Astrocyte (in vitro differentiated cells and primary cell): ENCODE measurements at regions not wholly inside any gene's neighbourhood (a gene's known extent, or its start where the extent isn't known, plus 50 kb on each side); places are given as distances from the start of the nearest gene placed in this dataset.

Experiments
- DNase-seq: peaks from one replicate; pipeline ENCODE4 v3.0.0-alpha.2; 2010; ENCODE audit warnings: low read depth
- FAIRE-seq: peaks from 2 replicates; lab custom pipeline; 2011; peaks lifted over from hg19 to GRCh38; lab: Jason Lieb, UNC
- H2AFZ ChIP-seq: 2 replicates; pipeline ENCODE4 v1.6.0; 2012; ENCODE audit warnings: low read depth, low read length, inconsistent platforms
- H3K27ac ChIP-seq: 2 replicates; pipeline ENCODE4 v1.5.1; 2011; ENCODE audit warnings: low read depth, low read length, inconsistent platforms
- H3K27me3 ChIP-seq: 2 replicates; pipeline ENCODE4 v1.6.0; 2011; ENCODE audit warnings: low read length, inconsistent platforms; ENCODE audit not compliant: insufficient read depth
- H3K36me3 ChIP-seq: 2 replicates; pipeline ENCODE4 v1.5.1; 2011; ENCODE audit warnings: low read length, inconsistent platforms; ENCODE audit not compliant: insufficient read depth
- H3K4me1 ChIP-seq: 2 replicates; pipeline ENCODE4 v1.5.1; 2011; ENCODE audit warnings: low read length, inconsistent platforms; ENCODE audit not compliant: insufficient read depth
- H3K4me2 ChIP-seq: 2 replicates; pipeline ENCODE4 v1.6.0; 2012; ENCODE audit warnings: low read length, inconsistent platforms
- H3K4me3 ChIP-seq: 2 replicates; pipeline ENCODE4 v1.5.1; 2011; ENCODE audit warnings: low read depth, mild to moderate bottlenecking, low read length, inconsistent platforms; ENCODE audit not compliant: insufficient read depth
- H3K79me2 ChIP-seq: 2 replicates; pipeline ENCODE4 v1.6.0; 2012; ENCODE audit warnings: mild to moderate bottlenecking, low read length, inconsistent platforms; ENCODE audit not compliant: insufficient read depth
- H3K9ac ChIP-seq: 2 replicates; pipeline ENCODE4 v1.6.0; 2012; ENCODE audit warnings: mild to moderate bottlenecking, low read length, inconsistent platforms
- H3K9me3 ChIP-seq: 2 replicates; pipeline ENCODE4 v1.5.1; 2012; ENCODE audit warnings: low read depth, mild to moderate bottlenecking, low read length, inconsistent platforms; ENCODE audit not compliant: insufficient read depth
- H4K20me1 ChIP-seq: 2 replicates; pipeline ENCODE4 v1.6.0; 2012; ENCODE audit warnings: low read length, inconsistent platforms; ENCODE audit not compliant: insufficient read depth
- H3K27ac Mint-ChIP-seq: one replicate; pipeline ENCODE4 v1.8.0; 2021; ENCODE audit warnings: mild to moderate bottlenecking, mixed read lengths; ENCODE audit not compliant: unreplicated experiment
- H3K27me3 Mint-ChIP-seq: one replicate; pipeline ENCODE4 v1.8.0; 2021; ENCODE audit warnings: low read depth, mixed read lengths; ENCODE audit not compliant: unreplicated experiment
- H3K36me3 Mint-ChIP-seq: one replicate; pipeline ENCODE4 v1.8.0; 2021; ENCODE audit warnings: low read depth, mixed read lengths; ENCODE audit not compliant: unreplicated experiment
- H3K4me1 Mint-ChIP-seq: one replicate; pipeline ENCODE4 v1.8.0; 2021; ENCODE audit warnings: low read depth, mixed read lengths; ENCODE audit not compliant: unreplicated experiment
- H3K4me3 Mint-ChIP-seq: one replicate; pipeline ENCODE4 v1.8.0; 2021; ENCODE audit warnings: mild to moderate bottlenecking, moderate library complexity, mixed read lengths; ENCODE audit not compliant: unreplicated experiment
- H3K9me3 Mint-ChIP-seq: one replicate; pipeline ENCODE4 v1.8.0; 2021; ENCODE audit warnings: mild to moderate bottlenecking, mixed read lengths; ENCODE audit not compliant: unreplicated experiment
- CTCF ChIP-seq: IDR thresholded peaks from 2 replicates; pipeline ENCODE4 v1.5.1; 2011; ENCODE audit warnings: low read depth, mild to moderate bottlenecking, inconsistent platforms, low read length, moderate library complexity; ENCODE audit not compliant: insufficient read depth
- EZH2 ChIP-seq: IDR thresholded peaks from 2 replicates; pipeline ENCODE4 v1.6.1; 2012; ENCODE audit warnings: mild to moderate bottlenecking, low read length, inconsistent platforms; ENCODE audit not compliant: insufficient read depth

DNA sequence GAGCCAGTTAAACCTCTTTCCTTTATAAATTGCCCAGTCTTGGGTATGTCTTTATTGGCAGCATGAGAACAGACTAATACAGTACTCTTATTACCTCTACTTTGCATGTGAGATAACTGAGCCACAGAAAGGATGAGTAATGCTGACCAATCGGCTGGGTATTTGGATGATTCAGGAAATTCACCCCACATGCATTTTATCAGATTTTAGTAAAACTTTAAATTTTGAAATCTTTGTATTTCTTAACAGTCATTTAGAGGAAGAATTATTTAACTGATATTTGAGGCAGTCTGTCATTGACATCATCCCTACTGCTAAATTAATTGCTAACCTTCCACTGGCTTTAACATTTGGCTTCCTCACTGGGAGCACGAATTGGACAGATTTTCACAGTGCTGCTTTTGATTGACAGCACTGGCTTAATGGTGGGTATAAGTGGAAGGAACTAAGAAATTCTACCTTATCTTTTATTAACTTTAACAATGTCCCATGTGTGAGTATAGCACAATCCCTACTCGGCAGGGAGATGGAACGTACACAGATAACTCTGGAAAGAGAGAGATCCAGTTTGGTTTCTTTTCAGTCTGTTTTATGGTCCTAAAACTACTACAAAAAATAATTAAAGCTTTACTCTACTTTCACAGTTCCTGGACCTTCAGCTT, 261.0 kb downstream of the DACT1 start:
- Histone ChIP-seq H3K9me3 (peaks cover 9% of the 10 kb centered on the region), H2AFZ (no peak overlapping the region), H3K27ac (peak overlapping the region; percentile 98), H3K27me3 (no peaks in the 10 kb centered on the region), H3K4me2 (peak overlapping the region; percentile 57), H3K4me1 (peaks cover 17% of the 10 kb centered on the region), H3K4me3 (peak overlapping the region; percentile 3), H4K20me1 (no peaks in the 10 kb centered on the region), H3K36me3 (no peaks in the 10 kb centered on the region), H3K9ac (peak overlapping the region; percentile 79), H3K79me2 (no peaks in the 10 kb centered on the region)
- Mint-ChIP-seq H3K9me3 (peaks cover 1% of the 10 kb centered on the region), H3K4me1 (peaks cover 16% of the 10 kb centered on the region), H3K36me3 (no peaks in the 10 kb centered on the region), H3K27ac (no peak overlapping the region), H3K27me3 (no peaks in the 10 kb centered on the region), H3K4me3 (no peak overlapping the region)
- TF ChIP-seq CTCF = no peak
- TF ChIP-seq EZH2 = no peak
- peak; percentile 99 for DNase-seq
- FAIRE-seq = peak; percentile 88

GRCh38 chr14:58899317-58899713, 261.6 kb downstream of the DACT1 start:
- H3K4me2 ChIP-seq = peak overlapping the region; percentile 57
- peaks cover 1% of the 10 kb centered on the region for H3K9me3 Mint-ChIP-seq
- no peaks in the 10 kb centered on the region for H3K79me2 ChIP-seq
- no peaks in the 10 kb centered on the region for H3K36me3 ChIP-seq
- DNase-seq = peak; percentile 92
- peak; percentile 92 for FAIRE-seq
- peak overlapping the region; percentile 79 for H3K9ac ChIP-seq
- peaks cover 16% of the 10 kb centered on the region for H3K4me1 Mint-ChIP-seq
- H3K27me3 Mint-ChIP-seq = no peaks in the 10 kb centered on the region
- H3K27me3 ChIP-seq = no peaks in the 10 kb centered on the region
- H2AFZ ChIP-seq = no peak overlapping the region
- no peak overlapping the region for H3K27ac Mint-ChIP-seq
- H3K36me3 Mint-ChIP-seq = no peaks in the 10 kb centered on the region
- peak overlapping the region; percentile 98 for H3K27ac ChIP-seq
- H3K4me3 ChIP-seq = peak overlapping the region; percentile 3
- TF ChIP-seq EZH2 (no peak), CTCF (no peak)
- peaks cover 9% of the 10 kb centered on the region for H3K9me3 ChIP-seq
- peaks cover 17% of the 10 kb centered on the region for H3K4me1 ChIP-seq
- H4K20me1 ChIP-seq = no peaks in the 10 kb centered on the region
- H3K4me3 Mint-ChIP-seq = no peak overlapping the region

- H3K79me2 ChIP-seq = no peaks in the 10 kb centered on the region
- Mint-ChIP-seq H3K36me3 (peaks cover 1% of the 10 kb centered on the region), H3K9me3 (peaks cover 1% of the 10 kb centered on the region), H3K27me3 (no peaks in the 10 kb centered on the region), H3K27ac (no peak overlapping the region), H3K4me3 (no peak overlapping the region), H3K4me1 (peaks cover 19% of the 10 kb centered on the region)
- H3K4me3 ChIP-seq = no peak overlapping the region
- no peaks in the 10 kb centered on the region for H3K27me3 ChIP-seq
- no peak overlapping the region for H3K4me2 ChIP-seq
- no peak for TF ChIP-seq EZH2
- no peak for TF ChIP-seq CTCF
- no peaks in the 10 kb centered on the region for H4K20me1 ChIP-seq
- no peak for DNase-seq
- H3K27ac ChIP-seq = no peak overlapping the region
- FAIRE-seq = no peak
- H2AFZ ChIP-seq = no peak overlapping the region
- H3K9me3 ChIP-seq = peaks cover 9% of the 10 kb centered on the region
- peaks cover 17% of the 10 kb centered on the region for H3K4me1 ChIP-seq
- H3K9ac ChIP-seq = no peak overlapping the region
- no peaks in the 10 kb centered on the region for H3K36me3 ChIP-seq
Measured at GRCh38 chr14:58901826-58902225, 264.1 kb downstream of the DACT1 start.
